ENCODE measurements at regions not wholly inside any gene's neighbourhood (a gene's known extent, or its start where the extent isn't known, plus 50 kb on each side); places are given as distances from the start of the nearest gene placed in this dataset.

GRCh38 chr2:195574312-195574711, 82.7 kb upstream of the SLC39A10 start:
- Histone ChIP-seq H3K9me3 (ENCODE audit: control insufficient read depth, insufficient read depth, low read depth, low read length) (no peaks in the 10 kb centered on the region), H3K27ac (ENCODE audit: extremely low read depth, low read depth, low read length) (no peak overlapping the region), H3K4me3 (ENCODE audit: low read depth, low read length) (no peak overlapping the region), H3K36me3 (ENCODE audit: control insufficient read depth in 2 of 2, insufficient read depth in 1 of 2, low read length in 2 of 2) (no peaks in the 10 kb centered on the region), H3K4me1 (ENCODE audit: control insufficient read depth, insufficient read depth, low read length) (no peaks in the 10 kb centered on the region)
- TF ChIP-seq ZNF37A (tag by site-specific recombination; IDR thresholded peaks at IDR 0.05) = no peak
- no peak for TF ChIP-seq WT1 (tag by site-specific recombination; IDR thresholded peaks at IDR 0.05)
- no peak for TF ChIP-seq ZBTB10 (tag by site-specific recombination; IDR thresholded peaks at IDR 0.05)
- TF ChIP-seq ZNF416 (tag by site-specific recombination; IDR thresholded peaks at IDR 0.05) = no peak
- TF ChIP-seq ZFP41 (tag by site-specific recombination; IDR thresholded peaks at IDR 0.05; ENCODE audit: borderline replicate concordance) = no peak
- no peak for TF ChIP-seq ZNF26 (tag by site-specific recombination; IDR thresholded peaks at IDR 0.05)
- TF ChIP-seq ZNF202 (tag by site-specific recombination; IDR thresholded peaks at IDR 0.05; ENCODE audit: borderline replicate concordance) = no peak
- TF ChIP-seq PRDM1 (tag by site-specific recombination; IDR thresholded peaks at IDR 0.05) = no peak
- no peak for TF ChIP-seq KLF9 (tag by site-specific recombination; IDR thresholded peaks at IDR 0.05; ENCODE audit: low read depth)
- ChIA-PET POLR2A (interaction anchor here (0.7 kb wide), 1 partner anchor 83 kb away, joined by 3 read pairs; the partner anchor contains the start of gene SLC39A10), CTCF (interaction anchor here (0.7 to 3.9 kb wide), 3 partner anchors 86 to 132 kb away, joined by 4 to 39 read pairs (median 5); no protein-coding TSS in a partner anchor)

- TF ChIP-seq RBAK (tag by site-specific recombination; IDR thresholded peaks at IDR 0.05) (no peak), ZBTB17 (tag by site-specific recombination; IDR thresholded peaks at IDR 0.05) (no peak), WT1 (tag by site-specific recombination; IDR thresholded peaks at IDR 0.05) (no peak), ZNF433 (tag by site-specific recombination; IDR thresholded peaks at IDR 0.05; ENCODE audit: low read depth) (no peak), ZNF112 (tag by site-specific recombination; IDR thresholded peaks at IDR 0.05) (no peak), ZNF692 (tag by site-specific recombination; IDR thresholded peaks at IDR 0.05) (no peak), ZNF311 (tag by site-specific recombination; IDR thresholded peaks at IDR 0.05; ENCODE audit: borderline replicate concordance) (no peak), ZNF645 (tag by site-specific recombination; IDR thresholded peaks at IDR 0.05) (no peak), YY1 (tag by site-specific recombination; IDR thresholded peaks at IDR 0.05) (no peak), ZIC2 (tag by site-specific recombination; IDR thresholded peaks at IDR 0.05) (no peak)
- no peak overlapping the region for H3K27ac ChIP-seq (ENCODE audit: extremely low read depth, low read depth, low read length)
- no peak overlapping the region for H3K4me3 ChIP-seq (ENCODE audit: low read depth, low read length)
- CTCF ChIA-PET = interaction anchor here (0.9 to 3.9 kb wide), 2 partner anchors 87 kb away, joined by 3 to 39 read pairs; no protein-coding TSS in a partner anchor
- H3K36me3 ChIP-seq (ENCODE audit: control insufficient read depth in 2 of 2, insufficient read depth in 1 of 2, low read length in 2 of 2) = no peaks in the 10 kb centered on the region
- H3K9me3 ChIP-seq (ENCODE audit: control insufficient read depth, insufficient read depth, low read depth, low read length) = no peaks in the 10 kb centered on the region
- H3K4me1 ChIP-seq (ENCODE audit: control insufficient read depth, insufficient read depth, low read length) = no peaks in the 10 kb centered on the region
- POLR2A ChIA-PET = no interaction called here
Measured at GRCh38 chr2:195572895-195573683, 83.9 kb upstream of the SLC39A10 start.
